Stomach (tissue), 8 donors: ENCODE measurements at regions not wholly inside any gene's neighbourhood (a gene's known extent, or its start where the extent isn't known, plus 50 kb on each side); places are given as distances from the start of the nearest gene placed in this dataset.

Experiments used
- DNase-seq, 2 donors: peaks; one replicate each; pipeline versions ENCODE4 v3.0.0 to v3.0.0-alpha.2; 2013 to 2019
- H3K27ac ChIP-seq, 5 donors: fragments of 200-600 bp in 4 of 5; sonication (generic) in 4 of 5; one replicate each; pipeline ENCODE4 v1.5.1; 2013 to 2019; ENCODE audit warnings: mild to moderate bottlenecking in 1 of 5, moderate library complexity in 1 of 5
- H3K27me3 ChIP-seq, 3 donors: fragments of 200-600 bp; sonication (generic); one replicate each; pipeline ENCODE4 v1.5.1; 2017 to 2019; ENCODE audit warnings: mixed run types in 1 of 3
- H3K36me3 ChIP-seq, 4 donors: fragments of 200-600 bp; sonication (generic); 1 replicate in 3 of 4; 2 replicates in 1 of 4; pipeline ENCODE4 v1.5.1; 2016 to 2019
- H3K4me1 ChIP-seq, 4 donors: fragments of 200-600 bp; sonication (generic); one replicate each; pipeline ENCODE4 v1.5.1; 2016 to 2019
- H3K4me3 ChIP-seq, 4 donors: fragments of 200-600 bp; sonication (generic) in 3 of 4; one replicate each; pipeline ENCODE4 v1.5.1; 2016 to 2019; ENCODE audit warnings: mild to moderate bottlenecking in 1 of 4
- H3K9me3 ChIP-seq, 4 donors: fragments of 200-600 bp; sonication (generic); one replicate each; pipeline ENCODE4 v1.5.1; 2016 to 2019
- CTCF ChIP-seq, 7 experiments: fragments of 450-650 bp in 4 of 7; fragments of 200-600 bp in 3 of 7; sonication (generic) in 3 of 7; IDR thresholded peaks; one replicate each; pipeline ENCODE4 v1.5.1; 2016 to 2019; ENCODE audit warnings: antibody characterized with exemption in 7 of 7, control low read depth in 2 of 7, mild to moderate bottlenecking in 1 of 7
- EP300 ChIP-seq: sonication (generic); formaldehyde crosslinking; IDR thresholded peaks from one replicate; pipeline ENCODE4 v1.6.1; 2017; ENCODE audit warnings: antibody characterized with exemption
- POLR2A ChIP-seq, 4 donors: fragments of 450-650 bp; IDR thresholded peaks; one replicate each; pipeline ENCODE4 v1.6.1; 2016; ENCODE audit warnings: antibody characterized with exemption in 4 of 4, control low read depth in 2 of 4, mild to moderate bottlenecking in 1 of 4, moderate library complexity in 1 of 4
- POLR2AphosphoS5 ChIP-seq, 3 donors: sonication (generic); formaldehyde crosslinking; IDR thresholded peaks; one replicate each; pipeline ENCODE4 v1.6.1; 2016; ENCODE audit warnings: antibody characterized with exemption in 3 of 3
- WGBS, 5 donors: extraction: QIAGEN DNeasy Blood & Tissue Kit in 3 of 5; methylation state at CpG; one replicate each; pipeline versions ENCODE4 v1.1.5 to v1.1.7; 2013 to 2018; 5-methylcytosine and 5-hydroxymethylcytosine counted together
- intact Hi-C: fragments of 100-400 bp; cut with DNase I; formaldehyde crosslinking; loops from one replicate; pipeline ENCODE4 v1.15.1; 2023; ENCODE audit warnings: low total_unique reads
- donor health status: healthy with polysubstance abuse.
- donor health status: Bipolar disorder and iron deficiency.
- donor health status: healthy.

GRCh38 chr21:41627428-41627827, 119.5 kb upstream of the TMPRSS2 start:
- 83 to 96% (median 91%) methylated on average over 2 of the region's 2 CpGs for WGBS, 5 donors
- DNase-seq, result no peak
- TF ChIP-seq CTCF (IDR thresholded peaks at IDR 0.05) (no peak), POLR2AphosphoS5 (IDR thresholded peaks at IDR 0.05) (no peak), POLR2A (IDR thresholded peaks at IDR 0.05) (no peak), EP300 (no peak)

GRCh38 chr21:41626021-41626420, 118.1 kb upstream of the TMPRSS2 start:
- intact Hi-C loops, result no loop called here
- Histone ChIP-seq H3K27ac (no peak overlapping the region), H3K27me3 (peaks cover 0 to 23% (median 7%) of the 10 kb centered on the region in 3 donors), H3K4me1 (no peaks in the 10 kb centered on the region), H3K36me3 (no peaks in the 10 kb centered on the region), H3K4me3 (no peak overlapping the region), H3K9me3 (no peaks in the 10 kb centered on the region)
- no peak for DNase-seq
- WGBS, 5 donors, result 54 to 87% (median 86%) methylated on average over 5 to 6 of the region's 6 CpGs
- no peak for TF ChIP-seq POLR2A (IDR thresholded peaks at IDR 0.05)
- no peak for TF ChIP-seq CTCF (IDR thresholded peaks at IDR 0.05)
- TF ChIP-seq EP300, result no peak
- TF ChIP-seq POLR2AphosphoS5 (IDR thresholded peaks at IDR 0.05), result no peak

More at GRCh38 chr21:41627428-41627827, 119.5 kb upstream of the TMPRSS2 start:
- no peak overlapping the region for H3K4me3 ChIP-seq
- no peak overlapping the region for H3K27ac ChIP-seq
- H3K27me3 ChIP-seq, result peaks cover 0 to 20% (median 0%) of the 10 kb centered on the region in 3 donors
- intact Hi-C loops, result no loop called here
- H3K36me3 ChIP-seq, result no peaks in the 10 kb centered on the region
- peaks cover 0 to 5% (median 0%) of the 10 kb centered on the region in 4 donors for H3K4me1 ChIP-seq
- no peaks in the 10 kb centered on the region for H3K9me3 ChIP-seq

GRCh38 chr21:41625428-41625827, 117.5 kb upstream of the TMPRSS2 start:
- peaks cover 0 to 27% (median 8%) of the 10 kb centered on the region in 3 donors for H3K27me3 ChIP-seq
- 77 to 88% (median 84%) methylated on average over 4 of the region's 4 CpGs for WGBS, 5 donors
- H3K9me3 ChIP-seq, result no peaks in the 10 kb centered on the region
- intact Hi-C loops, result no loop called here
- H3K27ac ChIP-seq, result no peak overlapping the region
- H3K36me3 ChIP-seq, result no peaks in the 10 kb centered on the region
- H3K4me3 ChIP-seq, result no peak overlapping the region
- no peak for TF ChIP-seq POLR2AphosphoS5 (IDR thresholded peaks at IDR 0.05)
- TF ChIP-seq POLR2A (IDR thresholded peaks at IDR 0.05), result no peak
- TF ChIP-seq CTCF (IDR thresholded peaks at IDR 0.05), result no peak
- no peak for TF ChIP-seq EP300
- DNase-seq, result no peak
- no peaks in the 10 kb centered on the region for H3K4me1 ChIP-seq

- TF ChIP-seq POLR2AphosphoS5 (IDR thresholded peaks at IDR 0.05) (no peak), EP300 (no peak), CTCF (IDR thresholded peaks at IDR 0.05) (no peak), POLR2A (IDR thresholded peaks at IDR 0.05) (no peak)
- Histone ChIP-seq H3K27ac (no peak overlapping the region), H3K4me1 (no peaks in the 10 kb centered on the region), H3K4me3 (no peak overlapping the region), H3K27me3 (peaks cover 0 to 29% (median 8%) of the 10 kb centered on the region in 3 donors), H3K36me3 (no peaks in the 10 kb centered on the region), H3K9me3 (no peaks in the 10 kb centered on the region)
- intact Hi-C loops, result no loop called here
- 74 to 82% (median 81%) methylated on average over 7 of the region's 7 CpGs for WGBS, 5 donors
- no peak for DNase-seq
Measured at GRCh38 chr21:41624674-41625310, 116.8 kb upstream of the TMPRSS2 start.
